ENCODE measurements at regions not wholly inside any gene's neighbourhood (a gene's known extent, or its start where the extent isn't known, plus 50 kb on each side); places are given as distances from the start of the nearest gene placed in this dataset.

- H2AFZ ChIP-seq (ENCODE audit: insufficient read depth, low read depth, low read length, poor library complexity, severe bottlenecking) = no peak overlapping the region
- H4K20me1 ChIP-seq (ENCODE audit: control insufficient read depth, insufficient read depth, low read length, poor library complexity, severe bottlenecking) = no peaks in the 10 kb centered on the region
- Mint-ChIP-seq H3K9me3 (ENCODE audit: insufficient read depth) (peaks cover 4% of the 10 kb centered on the region), H3K4me3 (no peak overlapping the region), H3K27me3 (no peaks in the 10 kb centered on the region), H3K4me1 (no peaks in the 10 kb centered on the region), H3K27ac (no peak overlapping the region)
- H3K27me3 ChIP-seq (replicated peaks in 1 of 4; ENCODE audit: control extremely low read depth in 1 of 4, control insufficient read depth in 3 of 4, insufficient read depth in 4 of 4, low read length in 3 of 4) = no peaks in the 10 kb centered on the region
- no peaks in the 10 kb centered on the region for H3K79me2 ChIP-seq (ENCODE audit: control insufficient read depth, insufficient read depth, low read length)
- DNase-seq = no peak
- no peak overlapping the region for H3K4me3 ChIP-seq (ENCODE audit: control extremely low read depth in 1 of 5, extremely low read depth in 1 of 5, insufficient read depth in 1 of 5, low read depth in 2 of 5, low read length in 4 of 5)
- no peak for ATAC-seq (ENCODE audit: low read depth)
- H3K9ac ChIP-seq (ENCODE audit: low read length) = no peak overlapping the region
- CTCF ChIA-PET = no interaction called here
- POLR2A ChIA-PET = no interaction called here
- no peak overlapping the region for H3K27ac ChIP-seq (ENCODE audit: low read length in 2 of 2)
- intact Hi-C loops (cut with micrococcal nuclease) = no loop called here
- no peak for TF ChIP-seq CTCF (IDR thresholded peaks at IDR 0.05)
- no peak for TF ChIP-seq EZH2 (IDR thresholded peaks at IDR 0.05; ENCODE audit: borderline replicate concordance, insufficient read depth, low read depth, low read length, poor library complexity, severe bottlenecking)
- no peaks in the 10 kb centered on the region for H3K4me1 ChIP-seq (ENCODE audit: control insufficient read depth in 2 of 2, insufficient read depth in 2 of 2, low read length in 2 of 2)
- no peak overlapping the region for H3K4me2 ChIP-seq (replicated peaks; ENCODE audit: low read depth, low read length, poor library complexity, severe bottlenecking)
- WGBS (ENCODE audit: insufficient coverage) = no CpG with 5 or more reads among the region's 2 CpGs
- peaks cover 0 to 5% (median 3%) of the 10 kb centered on the region in 3 donors for H3K9me3 ChIP-seq (ENCODE audit: control extremely low read depth in 1 of 3, control insufficient read depth in 2 of 3, insufficient read depth in 1 of 3, low read length in 2 of 3)
- no peaks in the 10 kb centered on the region for H3K36me3 ChIP-seq (replicated peaks in 1 of 2; ENCODE audit: control extremely low read depth in 1 of 2, control insufficient read depth in 1 of 2, extremely low read depth in 1 of 2, insufficient read depth in 2 of 2, low read length in 1 of 2)
These were observed 304.9 kb upstream of the KLF3 start for GRCh38 chr4:38359113-38359512.

DNA sequence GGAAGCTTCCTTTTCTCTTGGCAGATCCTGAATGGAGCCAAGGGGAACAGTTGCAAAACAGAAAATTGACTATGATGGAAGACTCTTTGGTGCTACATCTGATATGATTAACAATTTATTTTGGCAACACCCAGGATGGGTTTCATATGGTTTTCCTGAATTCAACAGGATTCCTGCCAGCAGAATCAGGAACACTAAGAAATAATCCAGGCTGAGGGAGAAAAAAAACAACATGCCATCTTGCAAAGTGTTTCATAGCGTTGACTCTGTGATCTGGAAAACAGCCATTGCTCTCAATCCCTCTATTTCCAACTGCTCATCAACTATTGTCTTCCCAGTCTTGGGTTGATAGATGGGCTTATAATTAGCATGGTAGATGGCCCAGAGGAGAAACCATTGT is 303.8 kb upstream of the KLF3 start:
- H3K9ac ChIP-seq (ENCODE audit: low read length) = no peak overlapping the region
- intact Hi-C loops (cut with micrococcal nuclease) = no loop called here
- H3K4me3 ChIP-seq (ENCODE audit: control extremely low read depth in 1 of 5, extremely low read depth in 1 of 5, insufficient read depth in 1 of 5, low read depth in 2 of 5, low read length in 4 of 5) = no peak overlapping the region
- no peak for DNase-seq
- Mint-ChIP-seq H3K9me3 (ENCODE audit: insufficient read depth) (no peaks in the 10 kb centered on the region), H3K27me3 (peaks cover 3% of the 10 kb centered on the region), H3K27ac (no peak overlapping the region), H3K4me3 (no peak overlapping the region), H3K4me1 (no peaks in the 10 kb centered on the region)
- ChIA-PET POLR2A (no interaction called here), CTCF (interaction anchor here (0.7 kb wide), 1 partner anchor 370 kb away, joined by 3 read pairs; no protein-coding TSS in a partner anchor)
- H3K4me2 ChIP-seq (replicated peaks; ENCODE audit: low read depth, low read length, poor library complexity, severe bottlenecking) = no peak overlapping the region
- H2AFZ ChIP-seq (ENCODE audit: insufficient read depth, low read depth, low read length, poor library complexity, severe bottlenecking) = no peak overlapping the region
- H3K4me1 ChIP-seq (ENCODE audit: control insufficient read depth in 2 of 2, insufficient read depth in 2 of 2, low read length in 2 of 2) = no peaks in the 10 kb centered on the region
- no peaks in the 10 kb centered on the region for H3K36me3 ChIP-seq (replicated peaks in 1 of 2; ENCODE audit: control extremely low read depth in 1 of 2, control insufficient read depth in 1 of 2, extremely low read depth in 1 of 2, insufficient read depth in 2 of 2, low read length in 1 of 2)
- ATAC-seq (ENCODE audit: low read depth) = no peak
- H3K27ac ChIP-seq (ENCODE audit: low read length in 2 of 2) = no peak overlapping the region
- no peak for TF ChIP-seq CTCF (IDR thresholded peaks at IDR 0.05)
- no peak for TF ChIP-seq EZH2 (IDR thresholded peaks at IDR 0.05; ENCODE audit: borderline replicate concordance, insufficient read depth, low read depth, low read length, poor library complexity, severe bottlenecking)
- H4K20me1 ChIP-seq (ENCODE audit: control insufficient read depth, insufficient read depth, low read length, poor library complexity, severe bottlenecking) = no peaks in the 10 kb centered on the region
- no peaks in the 10 kb centered on the region for H3K27me3 ChIP-seq (replicated peaks in 1 of 4; ENCODE audit: control extremely low read depth in 1 of 4, control insufficient read depth in 3 of 4, insufficient read depth in 4 of 4, low read length in 3 of 4)
- no peaks in the 10 kb centered on the region for H3K9me3 ChIP-seq (ENCODE audit: control extremely low read depth in 1 of 3, control insufficient read depth in 2 of 3, insufficient read depth in 1 of 3, low read length in 2 of 3)
- no peaks in the 10 kb centered on the region for H3K79me2 ChIP-seq (ENCODE audit: control insufficient read depth, insufficient read depth, low read length)
- WGBS (ENCODE audit: insufficient coverage) = no CpG with 5 or more reads among the region's 1 CpG

Measured in B cell (primary cell).